OCI-LY7 (cell line): ENCODE measurements at regions not wholly inside any gene's neighbourhood (a gene's known extent, or its start where the extent isn't known, plus 50 kb on each side); places are given as distances from the start of the nearest gene placed in this dataset.

Experiments
- EZH2phosphoT487 ChIP-seq: fragments of 200-600 bp; sonication (generic); IDR thresholded peaks from 2 replicates; pipeline ENCODE4 v1.6.1; 2018; ENCODE audit warnings: low read depth, borderline replicate concordance, mild to moderate bottlenecking, mixed run types, antibody characterized with exemption, low read length, moderate library complexity, mixed read lengths
- TF ChIP-seq, protein P1 (sequence below): fragments of 200-600 bp; sonication (generic); conservative IDR thresholded peaks from 2 replicates; pipeline ENCODE4 v1.5.1; 2014; ENCODE audit warnings: mild to moderate bottlenecking, antibody characterized with exemption, low read length, moderate library complexity, mixed read lengths

DNA sequence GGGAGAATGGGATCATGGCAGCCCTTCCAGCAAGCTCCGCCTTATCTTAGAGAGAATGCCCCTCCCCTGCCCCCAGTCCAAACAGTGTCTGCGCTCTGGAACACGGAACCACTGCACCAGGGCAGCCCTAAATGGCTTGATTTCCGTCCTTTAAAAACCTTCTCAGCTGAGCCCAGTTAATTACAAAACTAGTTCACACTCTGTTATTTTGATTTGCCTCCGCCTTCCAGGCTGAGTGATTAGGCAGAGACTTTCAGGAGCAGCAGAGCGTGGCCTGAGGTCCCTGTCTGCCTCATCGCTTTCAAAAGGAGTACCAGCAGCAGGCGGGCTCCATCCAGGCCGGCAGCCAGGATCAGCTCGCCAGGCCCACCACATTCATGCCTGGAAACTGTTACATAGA is 313.0 kb downstream of the BRD1 start:
- TF ChIP-seq, protein P1, sequence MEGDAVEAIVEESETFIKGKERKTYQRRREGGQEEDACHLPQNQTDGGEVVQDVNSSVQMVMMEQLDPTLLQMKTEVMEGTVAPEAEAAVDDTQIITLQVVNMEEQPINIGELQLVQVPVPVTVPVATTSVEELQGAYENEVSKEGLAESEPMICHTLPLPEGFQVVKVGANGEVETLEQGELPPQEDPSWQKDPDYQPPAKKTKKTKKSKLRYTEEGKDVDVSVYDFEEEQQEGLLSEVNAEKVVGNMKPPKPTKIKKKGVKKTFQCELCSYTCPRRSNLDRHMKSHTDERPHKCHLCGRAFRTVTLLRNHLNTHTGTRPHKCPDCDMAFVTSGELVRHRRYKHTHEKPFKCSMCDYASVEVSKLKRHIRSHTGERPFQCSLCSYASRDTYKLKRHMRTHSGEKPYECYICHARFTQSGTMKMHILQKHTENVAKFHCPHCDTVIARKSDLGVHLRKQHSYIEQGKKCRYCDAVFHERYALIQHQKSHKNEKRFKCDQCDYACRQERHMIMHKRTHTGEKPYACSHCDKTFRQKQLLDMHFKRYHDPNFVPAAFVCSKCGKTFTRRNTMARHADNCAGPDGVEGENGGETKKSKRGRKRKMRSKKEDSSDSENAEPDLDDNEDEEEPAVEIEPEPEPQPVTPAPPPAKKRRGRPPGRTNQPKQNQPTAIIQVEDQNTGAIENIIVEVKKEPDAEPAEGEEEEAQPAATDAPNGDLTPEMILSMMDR: no peak
- no peak for TF ChIP-seq EZH2phosphoT487
